ENCODE measurements at regions not wholly inside any gene's neighbourhood (a gene's known extent, or its start where the extent isn't known, plus 50 kb on each side); places are given as distances from the start of the nearest gene placed in this dataset.
"Not testable (repeated sequence)": the region's sequence is repeated elsewhere in the genome, so short reads cannot be mapped to it uniquely, and the experiment has no call there.

DNA sequence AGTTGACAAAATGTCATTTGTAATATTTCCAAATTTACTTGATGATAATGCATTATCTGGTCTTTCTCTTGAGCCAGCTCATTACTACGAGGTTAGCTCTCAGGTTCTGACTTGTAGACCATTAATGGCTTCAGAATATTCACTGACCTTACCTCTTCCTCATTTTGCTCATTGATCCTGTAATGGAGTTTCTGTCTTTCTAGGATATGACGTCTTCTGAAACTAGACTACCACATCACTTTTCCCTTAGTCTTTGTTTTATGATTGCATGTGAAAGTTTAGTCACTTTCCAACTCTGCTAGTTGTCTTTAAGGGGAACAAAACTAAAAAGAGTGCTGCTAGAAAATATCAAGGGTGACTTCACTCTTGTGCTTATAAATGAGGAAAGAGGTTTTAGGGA lies 697.6 kb downstream of the JRKL start:
- Histone ChIP-seq H3K4me3 (ENCODE audit: low read depth, low read length, poor library complexity, severe bottlenecking) (no peak overlapping the region), H3K27me3 (replicated peaks; ENCODE audit: insufficient read depth, low read depth, low read length, poor library complexity) (no peaks in the 10 kb centered on the region), H3K36me3 (ENCODE audit: insufficient read depth, low read length, poor library complexity, severe bottlenecking) (no peaks in the 10 kb centered on the region), H3K4me1 (ENCODE audit: insufficient read depth, low read length, poor library complexity, severe bottlenecking) (no peaks in the 10 kb centered on the region), H3K27ac (ENCODE audit: low read depth, low read length, poor library complexity, severe bottlenecking) (no peak overlapping the region), H3K9me3 (ENCODE audit: low read depth, low read length, poor library complexity, severe bottlenecking) (no peaks in the 10 kb centered on the region)
- TF ChIP-seq, protein P1, sequence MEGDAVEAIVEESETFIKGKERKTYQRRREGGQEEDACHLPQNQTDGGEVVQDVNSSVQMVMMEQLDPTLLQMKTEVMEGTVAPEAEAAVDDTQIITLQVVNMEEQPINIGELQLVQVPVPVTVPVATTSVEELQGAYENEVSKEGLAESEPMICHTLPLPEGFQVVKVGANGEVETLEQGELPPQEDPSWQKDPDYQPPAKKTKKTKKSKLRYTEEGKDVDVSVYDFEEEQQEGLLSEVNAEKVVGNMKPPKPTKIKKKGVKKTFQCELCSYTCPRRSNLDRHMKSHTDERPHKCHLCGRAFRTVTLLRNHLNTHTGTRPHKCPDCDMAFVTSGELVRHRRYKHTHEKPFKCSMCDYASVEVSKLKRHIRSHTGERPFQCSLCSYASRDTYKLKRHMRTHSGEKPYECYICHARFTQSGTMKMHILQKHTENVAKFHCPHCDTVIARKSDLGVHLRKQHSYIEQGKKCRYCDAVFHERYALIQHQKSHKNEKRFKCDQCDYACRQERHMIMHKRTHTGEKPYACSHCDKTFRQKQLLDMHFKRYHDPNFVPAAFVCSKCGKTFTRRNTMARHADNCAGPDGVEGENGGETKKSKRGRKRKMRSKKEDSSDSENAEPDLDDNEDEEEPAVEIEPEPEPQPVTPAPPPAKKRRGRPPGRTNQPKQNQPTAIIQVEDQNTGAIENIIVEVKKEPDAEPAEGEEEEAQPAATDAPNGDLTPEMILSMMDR (conservative IDR thresholded peaks at IDR 0.05; ENCODE audit: low read depth, low read length) = no peak
- TF ChIP-seq EZH2 (IDR thresholded peaks at IDR 0.05; ENCODE audit: borderline replicate concordance, low read depth, low read length, poor library complexity, severe bottlenecking) = no peak
- no peak for DNase-seq (ENCODE audit: low spot score)
- BruUV-seq (replicated peaks) = no TSS peak
- intact Hi-C loops (cut with micrococcal nuclease; ENCODE audit: unreplicated experiment) = no loop called here
- ChIA-PET POLR2A (ENCODE audit: low non-redundant PET) (no interaction called here), CTCF (no interaction called here)

DNA sequence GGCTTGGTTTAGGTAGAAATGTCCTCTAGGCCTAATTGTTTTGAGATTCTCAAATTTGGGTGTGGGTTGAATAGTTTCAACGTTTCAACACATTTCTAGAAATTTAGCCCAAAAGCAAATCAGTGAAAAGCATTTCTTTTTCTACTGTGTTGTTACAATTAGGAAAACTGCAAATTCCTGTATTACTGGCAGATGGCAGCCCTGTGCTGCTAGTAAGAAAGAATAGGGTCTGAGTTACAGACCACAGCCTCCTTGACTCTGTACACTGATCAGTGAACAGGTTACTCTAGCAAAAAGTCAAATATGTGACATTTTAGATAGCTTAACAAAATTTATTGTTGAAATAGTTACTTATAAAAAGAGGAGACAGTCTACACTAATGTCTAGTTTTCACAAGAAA lies 703.0 kb downstream of the JRKL start:
- BruUV-seq (replicated peaks) = no TSS peak
- ChIA-PET CTCF (no interaction called here), POLR2A (ENCODE audit: low non-redundant PET) (no interaction called here)
- Histone ChIP-seq H3K27me3 (replicated peaks; ENCODE audit: insufficient read depth, low read depth, low read length, poor library complexity) (no peaks in the 10 kb centered on the region), H3K27ac (ENCODE audit: low read depth, low read length, poor library complexity, severe bottlenecking) (no peak overlapping the region), H3K4me3 (ENCODE audit: low read depth, low read length, poor library complexity, severe bottlenecking) (no peak overlapping the region), H3K4me1 (ENCODE audit: insufficient read depth, low read length, poor library complexity, severe bottlenecking) (no peaks in the 10 kb centered on the region), H3K36me3 (ENCODE audit: insufficient read depth, low read length, poor library complexity, severe bottlenecking) (no peaks in the 10 kb centered on the region), H3K9me3 (ENCODE audit: low read depth, low read length, poor library complexity, severe bottlenecking) (no peaks in the 10 kb centered on the region)
- intact Hi-C loops (cut with micrococcal nuclease; ENCODE audit: unreplicated experiment) = loop anchor here (10.0 kb wide), 1 partner anchor 1922 kb away; no protein-coding TSS in a partner anchor
- DNase-seq (ENCODE audit: low spot score) = no peak
- TF ChIP-seq EZH2 (IDR thresholded peaks at IDR 0.05; ENCODE audit: borderline replicate concordance, low read depth, low read length, poor library complexity, severe bottlenecking) = no peak
- TF ChIP-seq, protein P1 (conservative IDR thresholded peaks at IDR 0.05; ENCODE audit: low read depth, low read length) = 0 out of 2 replicates have a peak, but pooled peaks have one; percentile 11

DNA sequence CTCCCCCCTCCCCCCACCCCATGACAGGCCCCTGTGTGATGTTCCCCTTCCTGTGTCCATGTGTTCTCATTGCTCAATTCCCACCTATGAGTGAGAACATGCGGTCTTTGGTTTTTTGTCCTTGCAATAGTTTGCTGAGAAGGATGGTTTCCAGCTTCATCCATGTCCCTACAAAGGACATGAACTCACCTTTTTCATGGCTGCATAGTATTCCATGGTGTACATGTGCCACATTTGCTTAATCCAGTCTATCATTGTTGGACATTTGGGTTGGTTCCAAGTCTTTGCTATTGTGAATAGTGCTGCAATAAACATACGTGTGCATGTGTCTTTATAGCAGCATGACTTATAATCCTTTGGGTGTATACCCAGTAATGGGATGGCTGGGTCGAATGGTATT lies 712.4 kb downstream of the JRKL start:
- H3K36me3 ChIP-seq (ENCODE audit: insufficient read depth, low read length, poor library complexity, severe bottlenecking); DNase-seq (ENCODE audit: low spot score); intact Hi-C loops (cut with micrococcal nuclease; ENCODE audit: unreplicated experiment); H3K27ac ChIP-seq (ENCODE audit: low read depth, low read length, poor library complexity, severe bottlenecking); H3K4me1 ChIP-seq (ENCODE audit: insufficient read depth, low read length, poor library complexity, severe bottlenecking); H3K9me3 ChIP-seq (ENCODE audit: low read depth, low read length, poor library complexity, severe bottlenecking); BruUV-seq (replicated peaks); H3K27me3 ChIP-seq (replicated peaks; ENCODE audit: insufficient read depth, low read depth, low read length, poor library complexity); CTCF ChIA-PET; POLR2A ChIA-PET (ENCODE audit: low non-redundant PET); H3K4me3 ChIP-seq (ENCODE audit: low read depth, low read length, poor library complexity, severe bottlenecking): not testable (repeated sequence)

DNA sequence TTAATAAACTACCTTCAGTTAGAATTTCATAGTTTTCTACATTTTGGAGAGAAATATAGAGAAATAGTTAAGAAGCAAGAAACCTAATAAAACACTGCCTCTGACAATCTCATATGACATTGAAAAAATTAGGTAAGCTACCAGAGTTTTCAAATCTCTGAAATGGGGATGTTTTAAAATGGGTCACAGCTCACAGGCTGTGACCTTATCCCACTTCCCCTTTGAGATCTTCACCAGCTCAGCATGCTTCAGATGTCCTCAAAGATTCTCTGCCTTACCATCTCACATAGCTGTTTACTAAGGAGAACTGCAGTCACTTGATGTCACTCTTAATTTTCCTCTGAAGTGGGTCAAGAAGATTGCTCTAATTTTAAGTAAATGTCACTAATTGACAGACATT lies 717.8 kb downstream of the JRKL start:
- Histone ChIP-seq H3K4me1 (ENCODE audit: insufficient read depth, low read length, poor library complexity, severe bottlenecking) (no peaks in the 10 kb centered on the region), H3K27ac (ENCODE audit: low read depth, low read length, poor library complexity, severe bottlenecking) (no peak overlapping the region), H3K36me3 (ENCODE audit: insufficient read depth, low read length, poor library complexity, severe bottlenecking) (no peaks in the 10 kb centered on the region), H3K4me3 (ENCODE audit: low read depth, low read length, poor library complexity, severe bottlenecking) (no peak overlapping the region), H3K27me3 (replicated peaks; ENCODE audit: insufficient read depth, low read depth, low read length, poor library complexity) (no peaks in the 10 kb centered on the region), H3K9me3 (ENCODE audit: low read depth, low read length, poor library complexity, severe bottlenecking) (no peaks in the 10 kb centered on the region)
- intact Hi-C loops (cut with micrococcal nuclease; ENCODE audit: unreplicated experiment) = no loop called here
- TF ChIP-seq, protein P1 (conservative IDR thresholded peaks at IDR 0.05; ENCODE audit: low read depth, low read length) = no peak
- TF ChIP-seq EZH2 (IDR thresholded peaks at IDR 0.05; ENCODE audit: borderline replicate concordance, low read depth, low read length, poor library complexity, severe bottlenecking) = no peak
- ChIA-PET CTCF (no interaction called here), POLR2A (ENCODE audit: low non-redundant PET) (no interaction called here)
- DNase-seq (ENCODE audit: low spot score) = no peak
- BruUV-seq (replicated peaks) = no TSS peak

Data from A673 (cell line).